ENCODE measurements at regions not wholly inside any gene's neighbourhood (a gene's known extent, or its start where the extent isn't known, plus 50 kb on each side); places are given as distances from the start of the nearest gene placed in this dataset.

GRCh38 chr16:54480429-54480828 lies 193.8 kb upstream of the IRX3 start:
- TF ChIP-seq ZNF274 (IDR thresholded peaks at IDR 0.05; ENCODE audit: low read depth, low read length) (no peak), SUZ12 (IDR thresholded peaks at IDR 0.05; ENCODE audit: extremely low read depth, insufficient read depth, insufficient read length) (no peak), YY1 (IDR thresholded peaks at IDR 0.05; ENCODE audit: insufficient read depth, insufficient read length) (no peak)
- H3K9me3 ChIP-seq (ENCODE audit: insufficient read depth, low read length): no peaks in the 10 kb centered on the region
- no peak for DNase-seq (ENCODE audit: low read depth, low spot score)
- no peaks in the 10 kb centered on the region for H3K4me1 ChIP-seq (ENCODE audit: insufficient read depth, insufficient read length)
- H3K27me3 ChIP-seq (ENCODE audit: insufficient read depth, insufficient read length): no peaks in the 10 kb centered on the region
- no peak overlapping the region for H3K4me3 ChIP-seq (ENCODE audit: insufficient read length, low read depth)
- no peak overlapping the region for H3K9ac ChIP-seq (ENCODE audit: insufficient read length, low read depth)
- H3K36me3 ChIP-seq (ENCODE audit: insufficient read depth, insufficient read length, low read length): no peaks in the 10 kb centered on the region

DNA sequence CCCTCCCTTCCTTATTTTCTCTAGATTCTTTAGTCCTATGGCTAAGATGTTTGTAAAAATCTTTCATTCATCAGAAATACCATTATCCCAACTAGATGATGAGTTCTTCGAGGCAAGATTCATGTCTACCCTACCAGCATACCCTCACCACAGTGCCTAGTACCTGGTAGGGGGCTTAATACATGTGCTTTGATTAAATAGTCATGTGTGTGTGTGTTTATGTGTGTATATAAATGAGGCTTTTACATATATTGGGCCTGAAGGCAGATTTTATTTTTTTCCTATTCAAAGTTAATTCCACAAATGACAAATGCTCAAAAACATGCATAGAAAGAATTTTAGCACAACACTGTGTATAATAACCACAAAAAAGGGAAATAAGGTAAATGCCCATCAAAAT lies 193.0 kb upstream of the IRX3 start:
- H3K27me3 ChIP-seq (ENCODE audit: insufficient read depth, insufficient read length): no peaks in the 10 kb centered on the region
- H3K9me3 ChIP-seq (ENCODE audit: insufficient read depth, low read length): no peaks in the 10 kb centered on the region
- no peaks in the 10 kb centered on the region for H3K36me3 ChIP-seq (ENCODE audit: insufficient read depth, insufficient read length, low read length)
- H3K9ac ChIP-seq (ENCODE audit: insufficient read length, low read depth): no peak overlapping the region
- no peak overlapping the region for H3K4me3 ChIP-seq (ENCODE audit: insufficient read length, low read depth)
- H3K4me1 ChIP-seq (ENCODE audit: insufficient read depth, insufficient read length): no peaks in the 10 kb centered on the region
- TF ChIP-seq SUZ12 (IDR thresholded peaks at IDR 0.05; ENCODE audit: extremely low read depth, insufficient read depth, insufficient read length): no peak
- no peak for TF ChIP-seq ZNF274 (IDR thresholded peaks at IDR 0.05; ENCODE audit: low read depth, low read length)
- no peak for TF ChIP-seq YY1 (IDR thresholded peaks at IDR 0.05; ENCODE audit: insufficient read depth, insufficient read length)
- DNase-seq (ENCODE audit: low read depth, low spot score): no peak

DNA sequence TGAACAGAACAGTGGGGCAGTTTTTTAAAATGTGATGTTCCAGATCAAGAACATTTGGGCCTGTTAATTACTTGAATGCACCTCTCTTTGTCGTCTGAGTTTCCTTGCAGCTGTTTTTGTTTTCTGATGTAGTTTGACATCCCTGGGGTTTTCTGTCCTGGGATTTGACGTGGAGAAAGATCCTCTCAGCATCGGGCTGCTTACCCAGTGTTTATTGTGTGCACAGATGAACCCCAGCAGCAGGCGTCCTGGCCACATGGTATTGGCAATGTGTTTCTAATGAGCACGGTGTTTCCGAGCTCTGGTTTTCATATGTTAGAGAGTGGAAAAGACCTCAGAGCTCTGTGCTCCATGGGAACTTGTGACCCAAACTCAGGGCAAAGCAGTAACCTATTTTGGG lies 191.1 kb upstream of the IRX3 start:
- no peak overlapping the region for H3K9ac ChIP-seq (ENCODE audit: insufficient read length, low read depth)
- no peak for TF ChIP-seq YY1 (IDR thresholded peaks at IDR 0.05; ENCODE audit: insufficient read depth, insufficient read length)
- TF ChIP-seq SUZ12 (IDR thresholded peaks at IDR 0.05; ENCODE audit: extremely low read depth, insufficient read depth, insufficient read length): no peak
- TF ChIP-seq ZNF274 (IDR thresholded peaks at IDR 0.05; ENCODE audit: low read depth, low read length): no peak
- H3K4me3 ChIP-seq (ENCODE audit: insufficient read length, low read depth): no peak overlapping the region
- no peak for DNase-seq (ENCODE audit: low read depth, low spot score)
- H3K9me3 ChIP-seq (ENCODE audit: insufficient read depth, low read length): no peaks in the 10 kb centered on the region
- no peaks in the 10 kb centered on the region for H3K27me3 ChIP-seq (ENCODE audit: insufficient read depth, insufficient read length)
- H3K4me1 ChIP-seq (ENCODE audit: insufficient read depth, insufficient read length): no peaks in the 10 kb centered on the region
- no peaks in the 10 kb centered on the region for H3K36me3 ChIP-seq (ENCODE audit: insufficient read depth, insufficient read length, low read length)

DNA sequence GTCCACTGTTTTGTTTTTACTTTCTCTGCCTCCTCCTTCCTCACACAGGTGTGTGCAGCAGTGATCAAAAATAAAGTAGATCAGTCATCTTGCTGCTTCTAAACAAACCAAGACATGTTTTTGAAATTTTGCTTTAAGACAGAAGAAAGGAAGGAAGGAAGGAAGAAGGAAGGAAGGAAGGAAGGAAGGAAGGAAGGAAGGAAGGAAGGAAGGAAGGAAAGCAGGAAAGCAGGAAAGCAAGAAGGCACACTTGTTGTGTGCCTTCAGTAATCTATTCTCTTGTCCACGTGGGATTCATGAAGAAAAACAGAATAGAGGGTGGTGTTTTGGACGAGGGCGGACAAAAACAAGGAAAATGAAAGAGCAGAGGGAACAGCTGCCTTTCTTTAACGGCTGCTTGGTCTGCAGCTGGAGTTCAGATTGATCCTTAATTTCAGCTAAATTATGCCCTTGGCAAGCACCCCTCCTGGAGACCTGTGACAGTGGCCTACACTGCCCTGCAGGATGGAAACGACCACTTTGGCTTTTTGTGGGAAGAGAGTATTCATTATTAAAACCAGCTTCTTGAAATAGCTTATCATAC lies 188.5 kb upstream of the IRX3 start:
- Histone ChIP-seq H3K9me3 (ENCODE audit: insufficient read depth, low read length) (no peaks in the 10 kb centered on the region), H3K4me1 (ENCODE audit: insufficient read depth, insufficient read length) (no peaks in the 10 kb centered on the region), H3K4me3 (ENCODE audit: insufficient read length, low read depth) (no peak overlapping the region), H3K27me3 (ENCODE audit: insufficient read depth, insufficient read length) (no peaks in the 10 kb centered on the region), H3K36me3 (ENCODE audit: insufficient read depth, insufficient read length, low read length) (no peaks in the 10 kb centered on the region), H3K9ac (ENCODE audit: insufficient read length, low read depth) (no peak overlapping the region)
- TF ChIP-seq SUZ12 (IDR thresholded peaks at IDR 0.05; ENCODE audit: extremely low read depth, insufficient read depth, insufficient read length): no peak
- TF ChIP-seq YY1 (IDR thresholded peaks at IDR 0.05; ENCODE audit: insufficient read depth, insufficient read length): no peak
- TF ChIP-seq ZNF274 (IDR thresholded peaks at IDR 0.05; ENCODE audit: low read depth, low read length): no peak
- no peak for DNase-seq (ENCODE audit: low read depth, low spot score)

- Histone ChIP-seq H3K27me3 (ENCODE audit: insufficient read depth, insufficient read length) (no peaks in the 10 kb centered on the region), H3K9me3 (ENCODE audit: insufficient read depth, low read length) (no peaks in the 10 kb centered on the region), H3K9ac (ENCODE audit: insufficient read length, low read depth) (no peak overlapping the region), H3K36me3 (ENCODE audit: insufficient read depth, insufficient read length, low read length) (no peaks in the 10 kb centered on the region), H3K4me3 (ENCODE audit: insufficient read length, low read depth) (no peak overlapping the region), H3K4me1 (ENCODE audit: insufficient read depth, insufficient read length) (no peaks in the 10 kb centered on the region)
- no peak for DNase-seq (ENCODE audit: low read depth, low spot score)
- no peak for TF ChIP-seq YY1 (IDR thresholded peaks at IDR 0.05; ENCODE audit: insufficient read depth, insufficient read length)
- TF ChIP-seq SUZ12 (IDR thresholded peaks at IDR 0.05; ENCODE audit: extremely low read depth, insufficient read depth, insufficient read length): no peak
- TF ChIP-seq ZNF274 (IDR thresholded peaks at IDR 0.05; ENCODE audit: low read depth, low read length): no peak
These were observed 186.8 kb upstream of the IRX3 start for GRCh38 chr16:54473226-54473993.

GRCh38 chr16:54467398-54467797 lies 180.8 kb upstream of the IRX3 start:
- Histone ChIP-seq H3K27me3 (ENCODE audit: insufficient read depth, insufficient read length) (no peaks in the 10 kb centered on the region), H3K9me3 (ENCODE audit: insufficient read depth, low read length) (peaks cover 13% of the 10 kb centered on the region), H3K9ac (ENCODE audit: insufficient read length, low read depth) (no peak overlapping the region), H3K36me3 (ENCODE audit: insufficient read depth, insufficient read length, low read length) (no peaks in the 10 kb centered on the region), H3K4me3 (ENCODE audit: insufficient read length, low read depth) (no peak overlapping the region), H3K4me1 (ENCODE audit: insufficient read depth, insufficient read length) (peaks cover 6% of the 10 kb centered on the region)
- no peak for TF ChIP-seq ZNF274 (IDR thresholded peaks at IDR 0.05; ENCODE audit: low read depth, low read length)
- TF ChIP-seq SUZ12 (IDR thresholded peaks at IDR 0.05; ENCODE audit: extremely low read depth, insufficient read depth, insufficient read length): no peak
- TF ChIP-seq YY1 (IDR thresholded peaks at IDR 0.05; ENCODE audit: insufficient read depth, insufficient read length): no peak
- DNase-seq (ENCODE audit: low read depth, low spot score): no peak

DNA sequence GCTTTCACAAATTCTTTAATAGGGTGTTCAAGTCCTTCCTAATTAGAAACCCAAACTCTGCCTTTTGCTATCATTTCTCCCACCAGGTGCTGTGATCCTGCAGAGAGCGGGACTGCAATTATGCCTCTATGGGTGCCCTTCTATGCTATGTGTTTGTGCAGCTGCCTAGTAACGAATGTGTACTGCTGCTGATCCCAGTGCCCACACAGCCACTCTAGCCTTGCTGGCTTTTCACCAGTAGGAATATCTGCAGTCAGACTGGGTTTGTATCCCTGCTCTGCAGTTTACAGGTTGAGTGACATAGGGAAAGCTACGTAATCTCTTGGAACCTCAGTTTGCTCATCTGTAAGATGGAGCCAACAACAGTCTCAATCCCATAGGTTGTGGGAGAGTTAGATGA lies 179.6 kb upstream of the IRX3 start:
- Histone ChIP-seq H3K9me3 (ENCODE audit: insufficient read depth, low read length) (peaks cover 13% of the 10 kb centered on the region), H3K4me1 (ENCODE audit: insufficient read depth, insufficient read length) (peaks cover 6% of the 10 kb centered on the region), H3K36me3 (ENCODE audit: insufficient read depth, insufficient read length, low read length) (no peaks in the 10 kb centered on the region), H3K9ac (ENCODE audit: insufficient read length, low read depth) (no peak overlapping the region), H3K4me3 (ENCODE audit: insufficient read length, low read depth) (no peak overlapping the region), H3K27me3 (ENCODE audit: insufficient read depth, insufficient read length) (no peaks in the 10 kb centered on the region)
- TF ChIP-seq SUZ12 (IDR thresholded peaks at IDR 0.05; ENCODE audit: extremely low read depth, insufficient read depth, insufficient read length): no peak
- no peak for TF ChIP-seq ZNF274 (IDR thresholded peaks at IDR 0.05; ENCODE audit: low read depth, low read length)
- no peak for TF ChIP-seq YY1 (IDR thresholded peaks at IDR 0.05; ENCODE audit: insufficient read depth, insufficient read length)
- DNase-seq (ENCODE audit: low read depth, low spot score): no peak

All from NT2/D1 (cell line).